K562 (cell line): ENCODE measurements at regions not wholly inside any gene's neighbourhood (a gene's known extent, or its start where the extent isn't known, plus 50 kb on each side); places are given as distances from the start of the nearest gene placed in this dataset.
"Not testable (repeated sequence)": the region's sequence is repeated elsewhere in the genome, so short reads cannot be mapped to it uniquely, and the experiment has no call there.

Experiments used
- ATAC-seq: fragments of 200-7000 bp; cut with Tn5 transposase; 3 replicates; pipeline ENCODE4 v1.9.1; 2020; ENCODE audit warnings: moderate library complexity
- BruUV-seq: library from RNA; stranded (reverse); fragments of 400-500 nt; replicated peaks from 2 replicates; lab custom pipeline; 2021; lab: Mats Ljungman, UMichigan
- CTCF ChIA-PET: fragments of 300-600 bp; formaldehyde crosslinking; extraction: SDS; loops from one replicate; lab custom pipeline; 2021; ENCODE audit warnings: low intra/inter-chr PET ratio; lab: Yijun Ruan, JAX
- POLR2A ChIA-PET: fragments of 300-600, 350-650 bp; sonication (Branson Sonifier 250); formaldehyde crosslinking; extraction: SDS; loops from one replicate; lab custom pipeline; 2021; ENCODE audit warnings: antibody characterized with exemption, inconsistent platforms; lab: Yijun Ruan, JAX
- DNase-seq, 4 experiments: peaks; one replicate each; pipeline versions ENCODE4 v3.0.0 to v3.0.0-alpha.2; 2011 to 2018; ENCODE audit warnings: low spot score in 3 of 4, mixed read lengths in 3 of 4; ENCODE audit errors: extremely low read depth in 1 of 4
- FAIRE-seq: peaks from 2 replicates; lab custom pipeline; 2011; peaks lifted over from hg19 to GRCh38; lab: Jason Lieb, UNC
- H2AFZ ChIP-seq: 2 replicates; pipeline ENCODE4 v1.6.0; 2011; ENCODE audit warnings: low read depth, low read length, control low read depth, inconsistent platforms
- H3K27ac ChIP-seq: fragments of 200-600 bp; 3 replicates; pipeline ENCODE4 v1.8.0; 2011; ENCODE audit warnings: low read depth, mild to moderate bottlenecking, control low read depth, inconsistent platforms, low read length, moderate library complexity, mixed read lengths; ENCODE audit errors: extremely low read depth
- H3K27me3 ChIP-seq, 2 experiments: fragments of 300-600 bp in 1 of 2; 2 replicates in 1 of 2; 3 replicates in 1 of 2; pipeline versions ENCODE4 v1.6.0 to v1.8.0; 2011; ENCODE audit warnings: inconsistent platforms in 2 of 2, low read length in 2 of 2, mild to moderate bottlenecking in 1 of 2, mixed read lengths in 1 of 2, moderate library complexity in 1 of 2; ENCODE audit not compliant: control insufficient read depth in 2 of 2, insufficient read depth in 2 of 2
- H3K36me3 ChIP-seq: fragments of 300-600 bp; 3 replicates; pipeline ENCODE4 v1.8.0; 2011; ENCODE audit warnings: mild to moderate bottlenecking, low read length, inconsistent platforms; ENCODE audit not compliant: control insufficient read depth, insufficient read depth
- H3K4me1 ChIP-seq, 2 experiments: fragments of 200-600 bp in 1 of 2; replicated peaks in 1 of 2; 2 replicates in 1 of 2; 3 replicates in 1 of 2; pipeline versions ENCODE4 v1.5.1 to v1.8.0; 2011; ENCODE audit warnings: inconsistent platforms in 2 of 2, low read length in 2 of 2, mild to moderate bottlenecking in 1 of 2, mixed read lengths in 1 of 2, moderate library complexity in 1 of 2; ENCODE audit not compliant: control insufficient read depth in 2 of 2, insufficient read depth in 2 of 2
- H3K4me2 ChIP-seq: 2 replicates; pipeline ENCODE4 v1.6.1; 2011; ENCODE audit warnings: low read length, control low read depth, inconsistent platforms, mixed read lengths; ENCODE audit not compliant: insufficient read depth
- H3K4me3 ChIP-seq: fragments of 200-600 bp; sonication (generic), shearing (Covaris generic); 2 replicates; pipeline ENCODE4 v1.5.1; 2016; ENCODE audit warnings: control low read depth, inconsistent platforms
- H3K79me2 ChIP-seq: fragments of 200-600 bp; 3 replicates; pipeline ENCODE4 v1.8.0; 2011; ENCODE audit warnings: low read length, inconsistent platforms; ENCODE audit not compliant: control insufficient read depth, insufficient read depth
- H3K9ac ChIP-seq, 2 experiments: 2 replicates each; pipeline versions ENCODE4 v1.6.0 to v1.6.1; 2011; ENCODE audit warnings: low read depth in 2 of 2, low read length in 2 of 2, control low read depth in 1 of 2, inconsistent platforms in 1 of 2, mild to moderate bottlenecking in 1 of 2, mixed read lengths in 1 of 2; ENCODE audit not compliant: insufficient read depth in 1 of 2
- H3K9me1 ChIP-seq: one replicate; pipeline ENCODE4 v1.6.0; 2011; ENCODE audit warnings: inconsistent platforms, mild to moderate bottlenecking, low read length, moderate library complexity; ENCODE audit not compliant: control insufficient read depth, insufficient read depth
- H3K9me3 ChIP-seq: replicated peaks from 2 replicates; pipeline ENCODE4 v1.5.1; 2011; ENCODE audit warnings: low read depth, low read length, inconsistent platforms; ENCODE audit not compliant: control insufficient read depth, insufficient read depth
- H4K20me1 ChIP-seq: replicated peaks from 2 replicates; pipeline ENCODE4 v1.6.1; 2011; ENCODE audit warnings: low read length, inconsistent platforms, mixed read lengths; ENCODE audit not compliant: control insufficient read depth, insufficient read depth
- WGBS: fragments of 100-300 bp; shearing (Covaris generic); methylation state at CpG from one replicate; pipeline ENCODE4 v1.1.6; 2016; ENCODE audit warnings: low coverage, mixed read lengths; ENCODE audit not compliant: insufficient coverage; ENCODE audit errors: missing lambda C conversion rate; 5-methylcytosine and 5-hydroxymethylcytosine counted together
- in situ Hi-C: fragments of 300-500 bp; cut with MboI; formaldehyde crosslinking; loops from 4 replicates; pipeline ENCODE4 v1.15.0; 2018; ENCODE audit warnings: inconsistent platforms, mixed read lengths
- intact Hi-C: fragments of 100-400 bp; cut with micrococcal nuclease; formaldehyde crosslinking; loops from 2 replicates; pipeline ENCODE4 v1.14.2; 2022

- not testable (repeated sequence) for BruUV-seq
Observed at GRCh38 chr2:109692831-109693230, 78.7 kb downstream of the SOWAHC start.

GRCh38 chr2:109693292-109693691, 79.1 kb downstream of the SOWAHC start:
- ATAC-seq, H3K79me2 ChIP-seq, H3K27me3 ChIP-seq, BruUV-seq, H3K4me1 ChIP-seq, FAIRE-seq, H3K36me3 ChIP-seq, H4K20me1 ChIP-seq, POLR2A ChIA-PET, H3K9me3 ChIP-seq, H3K27ac ChIP-seq, intact Hi-C loops, H3K4me2 ChIP-seq, H2AFZ ChIP-seq, in situ Hi-C loops, H3K4me3 ChIP-seq, DNase-seq, CTCF ChIA-PET, H3K9me1 ChIP-seq, H3K9ac ChIP-seq: not testable (repeated sequence)
- WGBS = under 1% methylated on average over 8 of the region's 8 CpGs

More at GRCh38 chr2:109692831-109693230, 78.7 kb downstream of the SOWAHC start:
- H3K4me2 ChIP-seq, CTCF ChIA-PET, ATAC-seq, H3K9me1 ChIP-seq, H3K4me3 ChIP-seq, POLR2A ChIA-PET, H2AFZ ChIP-seq, H3K79me2 ChIP-seq, intact Hi-C loops, H3K9me3 ChIP-seq, H3K36me3 ChIP-seq, H3K27me3 ChIP-seq, FAIRE-seq, H4K20me1 ChIP-seq, H3K4me1 ChIP-seq, H3K9ac ChIP-seq, DNase-seq, H3K27ac ChIP-seq, in situ Hi-C loops: not testable (repeated sequence)
- 0% methylated on average over 5 of the region's 9 CpGs for WGBS
